Ishikawa (cell line): ENCODE measurements at regions not wholly inside any gene's neighbourhood (a gene's known extent, or its start where the extent isn't known, plus 50 kb on each side); places are given as distances from the start of the nearest gene placed in this dataset.

Experiments used
- CEBPB ChIP-seq: IDR thresholded peaks from 2 replicates; pipeline ENCODE4 v1.6.1; 2012
- CREB1 ChIP-seq: IDR thresholded peaks from 2 replicates; pipeline ENCODE4 v1.6.1; 2012; ENCODE audit warnings: low read depth
- EGR1 ChIP-seq: IDR thresholded peaks from 2 replicates; pipeline ENCODE4 v1.6.1; 2012
- EP300 ChIP-seq: IDR thresholded peaks from 2 replicates; pipeline ENCODE4 v1.6.1; 2012; ENCODE audit warnings: borderline replicate concordance
- FOXM1 ChIP-seq: IDR thresholded peaks from 2 replicates; pipeline ENCODE4 v1.6.1; 2012; ENCODE audit warnings: low read depth, borderline replicate concordance
- NFIC ChIP-seq: IDR thresholded peaks from 2 replicates; pipeline ENCODE4 v1.6.1; 2012
- RAD21 ChIP-seq: IDR thresholded peaks from 2 replicates; pipeline ENCODE4 v1.6.1; 2012; ENCODE audit warnings: low read depth
- TAF1 ChIP-seq: IDR thresholded peaks from 2 replicates; pipeline ENCODE4 v1.6.1; 2012; ENCODE audit warnings: low read depth, mild to moderate bottlenecking
- TCF12 ChIP-seq: IDR thresholded peaks from 2 replicates; pipeline ENCODE4 v1.6.1; 2012; ENCODE audit warnings: low read depth
- TEAD4 ChIP-seq: IDR thresholded peaks from 2 replicates; pipeline ENCODE4 v1.6.1; 2012
- YY1 ChIP-seq: IDR thresholded peaks from 2 replicates; pipeline ENCODE4 v1.6.1; 2012; ENCODE audit warnings: low read depth
- ZBTB7A ChIP-seq: IDR thresholded peaks from 2 replicates; pipeline ENCODE4 v1.6.1; 2012; ENCODE audit warnings: low read depth
- TF ChIP-seq, protein P1 (sequence below): IDR thresholded peaks from 2 replicates; pipeline ENCODE4 v1.6.1; 2012; ENCODE audit warnings: low read depth, mild to moderate bottlenecking
- TF ChIP-seq, protein P2 (sequence below): IDR thresholded peaks from 2 replicates; pipeline ENCODE4 v1.6.1; 2012
- TF ChIP-seq, protein P3 (sequence below): IDR thresholded peaks from 2 replicates; pipeline ENCODE4 v1.6.1; 2012

DNA sequence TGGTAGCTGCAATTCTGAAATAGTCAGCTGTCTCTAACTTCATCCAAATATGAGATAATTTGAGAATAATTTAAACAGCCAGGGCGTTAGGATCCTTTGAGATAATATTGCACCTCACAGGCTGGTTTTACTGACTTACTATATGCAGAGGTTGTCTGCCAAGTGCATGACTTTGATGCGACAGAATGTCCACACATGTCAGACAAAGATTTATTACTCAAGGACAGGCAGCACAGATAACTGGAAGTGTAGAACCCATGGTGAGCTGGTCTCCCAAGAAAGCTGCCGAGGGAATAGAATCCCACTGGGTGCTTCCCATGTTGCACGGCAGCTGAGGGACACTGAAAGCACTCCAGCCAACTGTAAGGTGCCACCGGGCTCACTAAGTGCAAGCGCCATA lies 166.2 kb upstream of the GALNTL6 start:
- no peak for TF ChIP-seq TEAD4
- no peak for TF ChIP-seq ZBTB7A
- no peak for TF ChIP-seq EP300

DNA sequence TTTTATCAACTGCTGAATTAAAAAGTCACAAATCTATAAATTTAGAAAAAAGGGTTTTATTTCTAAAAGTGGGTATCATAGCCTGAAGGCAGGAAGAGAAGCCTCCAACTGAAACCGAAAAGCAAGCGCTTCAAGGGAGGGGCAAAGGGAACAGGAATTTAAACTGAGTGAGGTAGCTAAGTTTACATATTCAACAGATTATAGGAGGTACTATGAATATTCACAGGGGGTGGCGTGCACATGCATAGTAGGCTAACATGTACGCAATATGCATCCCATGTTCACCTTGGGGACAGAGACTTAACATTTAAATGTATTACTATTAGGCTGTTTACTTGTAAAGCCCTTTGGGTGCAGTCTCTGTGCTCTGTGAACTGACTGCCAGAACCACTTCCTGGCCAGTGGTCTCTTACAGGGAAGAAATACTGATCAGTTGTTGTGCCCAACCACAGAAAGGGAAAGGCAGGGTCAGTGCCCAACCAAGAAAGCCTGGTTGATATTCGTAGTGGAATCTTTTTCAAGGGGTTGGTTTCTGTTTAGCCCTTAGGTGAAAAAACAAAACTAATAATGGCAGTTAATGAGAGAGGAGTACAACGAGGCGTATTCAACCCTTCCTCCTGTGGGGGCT lies 168.7 kb upstream of the GALNTL6 start:
- TF ChIP-seq FOXM1 = no peak
- TF ChIP-seq CREB1 = no peak

DNA sequence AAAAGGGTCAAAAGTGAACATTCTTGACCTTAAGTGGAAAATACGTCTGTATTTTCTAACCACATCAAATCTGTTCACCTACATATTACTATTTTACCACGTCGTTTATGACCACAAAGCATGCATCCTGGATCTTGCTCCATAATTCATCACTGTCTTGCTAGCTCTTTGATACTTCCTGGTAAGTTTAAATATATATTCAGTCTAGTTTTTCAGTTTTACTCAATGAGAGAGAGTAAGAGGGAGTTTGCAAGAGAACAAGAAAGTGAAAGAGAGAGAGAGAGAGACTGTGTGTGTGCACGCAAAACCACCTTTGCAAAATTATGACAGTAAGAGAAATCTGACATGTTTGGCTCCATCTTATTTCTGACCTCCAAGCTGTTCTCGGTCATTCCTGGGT lies 173.7 kb upstream of the GALNTL6 start:
- TF ChIP-seq YY1 = no peak
- no peak for TF ChIP-seq FOXM1
- no peak for TF ChIP-seq EP300
- TF ChIP-seq RAD21 = no peak
- TF ChIP-seq, protein P1, sequence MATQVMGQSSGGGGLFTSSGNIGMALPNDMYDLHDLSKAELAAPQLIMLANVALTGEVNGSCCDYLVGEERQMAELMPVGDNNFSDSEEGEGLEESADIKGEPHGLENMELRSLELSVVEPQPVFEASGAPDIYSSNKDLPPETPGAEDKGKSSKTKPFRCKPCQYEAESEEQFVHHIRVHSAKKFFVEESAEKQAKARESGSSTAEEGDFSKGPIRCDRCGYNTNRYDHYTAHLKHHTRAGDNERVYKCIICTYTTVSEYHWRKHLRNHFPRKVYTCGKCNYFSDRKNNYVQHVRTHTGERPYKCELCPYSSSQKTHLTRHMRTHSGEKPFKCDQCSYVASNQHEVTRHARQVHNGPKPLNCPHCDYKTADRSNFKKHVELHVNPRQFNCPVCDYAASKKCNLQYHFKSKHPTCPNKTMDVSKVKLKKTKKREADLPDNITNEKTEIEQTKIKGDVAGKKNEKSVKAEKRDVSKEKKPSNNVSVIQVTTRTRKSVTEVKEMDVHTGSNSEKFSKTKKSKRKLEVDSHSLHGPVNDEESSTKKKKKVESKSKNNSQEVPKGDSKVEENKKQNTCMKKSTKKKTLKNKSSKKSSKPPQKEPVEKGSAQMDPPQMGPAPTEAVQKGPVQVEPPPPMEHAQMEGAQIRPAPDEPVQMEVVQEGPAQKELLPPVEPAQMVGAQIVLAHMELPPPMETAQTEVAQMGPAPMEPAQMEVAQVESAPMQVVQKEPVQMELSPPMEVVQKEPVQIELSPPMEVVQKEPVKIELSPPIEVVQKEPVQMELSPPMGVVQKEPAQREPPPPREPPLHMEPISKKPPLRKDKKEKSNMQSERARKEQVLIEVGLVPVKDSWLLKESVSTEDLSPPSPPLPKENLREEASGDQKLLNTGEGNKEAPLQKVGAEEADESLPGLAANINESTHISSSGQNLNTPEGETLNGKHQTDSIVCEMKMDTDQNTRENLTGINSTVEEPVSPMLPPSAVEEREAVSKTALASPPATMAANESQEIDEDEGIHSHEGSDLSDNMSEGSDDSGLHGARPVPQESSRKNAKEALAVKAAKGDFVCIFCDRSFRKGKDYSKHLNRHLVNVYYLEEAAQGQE = no peak
- no peak for TF ChIP-seq TCF12
- TF ChIP-seq NFIC = no peak
- TF ChIP-seq TEAD4 = no peak
- TF ChIP-seq, protein P2, sequence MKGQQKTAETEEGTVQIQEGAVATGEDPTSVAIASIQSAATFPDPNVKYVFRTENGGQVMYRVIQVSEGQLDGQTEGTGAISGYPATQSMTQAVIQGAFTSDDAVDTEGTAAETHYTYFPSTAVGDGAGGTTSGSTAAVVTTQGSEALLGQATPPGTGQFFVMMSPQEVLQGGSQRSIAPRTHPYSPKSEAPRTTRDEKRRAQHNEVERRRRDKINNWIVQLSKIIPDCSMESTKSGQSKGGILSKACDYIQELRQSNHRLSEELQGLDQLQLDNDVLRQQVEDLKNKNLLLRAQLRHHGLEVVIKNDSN = no peak
- TF ChIP-seq ZBTB7A = no peak

DNA sequence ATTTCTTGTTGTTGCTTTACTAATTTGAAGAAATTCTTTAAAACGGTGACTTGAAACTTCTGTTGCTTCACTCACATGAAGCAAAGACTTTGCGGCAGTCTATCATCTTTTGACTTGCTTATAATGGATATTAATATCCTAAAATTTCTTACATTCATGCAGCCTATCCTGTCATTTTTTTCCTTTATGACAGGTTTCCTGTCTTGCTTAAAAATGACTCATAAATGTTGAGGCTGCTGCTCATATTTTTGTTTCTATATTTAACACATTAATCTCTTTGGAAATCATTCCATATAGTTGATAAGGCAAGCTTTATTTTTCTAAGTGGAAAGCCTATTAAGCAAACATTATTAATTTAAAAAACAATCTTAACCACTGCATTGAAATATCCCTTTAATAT lies 176.6 kb upstream of the GALNTL6 start:
- TF ChIP-seq YY1 (no peak), EGR1 (no peak), TAF1 (no peak), FOXM1 (no peak), TEAD4 (no peak), EP300 (no peak), RAD21 (no peak), CEBPB (no peak), CREB1 (no peak)
- TF ChIP-seq, protein P2 = no peak
- TF ChIP-seq, protein P3, sequence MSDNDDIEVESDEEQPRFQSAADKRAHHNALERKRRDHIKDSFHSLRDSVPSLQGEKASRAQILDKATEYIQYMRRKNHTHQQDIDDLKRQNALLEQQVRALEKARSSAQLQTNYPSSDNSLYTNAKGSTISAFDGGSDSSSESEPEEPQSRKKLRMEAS = no peak

DNA sequence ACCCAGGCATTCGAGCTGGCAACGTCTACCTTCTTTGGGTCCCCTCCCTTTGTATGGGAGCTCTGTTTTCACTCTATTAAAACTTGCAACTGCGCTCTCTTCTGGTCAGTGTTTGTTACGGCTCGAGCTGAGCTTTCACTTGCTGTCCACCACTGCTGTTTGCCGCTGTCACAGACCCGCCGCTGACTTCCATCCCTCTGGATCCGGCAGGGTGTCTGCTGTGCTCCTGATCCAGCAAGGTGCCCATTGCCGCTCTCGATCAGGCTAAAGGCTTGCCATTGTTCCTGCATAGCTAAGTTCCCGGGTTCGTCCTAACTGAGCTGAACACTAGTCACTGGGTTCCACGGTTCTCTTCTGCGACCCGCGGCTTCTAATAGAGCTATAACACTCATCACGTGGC lies 183.5 kb upstream of the GALNTL6 start:
- TF ChIP-seq YY1 (no peak), ZBTB7A (no peak), NFIC (no peak), CEBPB (no peak), TAF1 (no peak), TCF12 (no peak), TEAD4 (no peak), FOXM1 (no peak)
- TF ChIP-seq, protein P2 = no peak

DNA sequence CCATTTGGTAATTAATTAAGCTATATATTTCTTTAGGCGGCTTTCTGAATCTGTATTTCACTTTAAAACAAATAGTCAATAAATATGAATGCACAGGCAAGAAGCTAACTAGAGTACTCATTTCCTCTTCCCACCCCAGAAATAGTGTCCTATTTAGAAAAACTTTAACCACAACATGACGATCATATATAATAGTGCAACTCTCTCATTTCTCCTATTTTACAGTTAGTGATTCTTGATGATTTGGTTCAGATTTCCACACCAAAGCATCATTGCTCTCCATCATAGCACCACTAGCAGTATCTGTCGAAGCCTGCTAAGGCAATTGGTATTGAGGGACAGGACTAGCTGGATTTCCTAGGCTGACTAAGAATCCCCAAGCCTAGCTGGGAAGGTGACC lies 184.0 kb upstream of the GALNTL6 start:
- TF ChIP-seq, protein P2 = no peak
- TF ChIP-seq, protein P1 = no peak
- TF ChIP-seq TCF12 (no peak), NFIC (no peak), TAF1 (no peak), CEBPB (no peak), CREB1 (no peak), EGR1 (no peak), TEAD4 (no peak), YY1 (no peak), FOXM1 (no peak), RAD21 (no peak), EP300 (no peak), ZBTB7A (no peak)
- TF ChIP-seq, protein P3 = no peak
